Neural progenitor cell (in vitro differentiated cells): ENCODE measurements at regions not wholly inside any gene's neighbourhood (a gene's known extent, or its start where the extent isn't known, plus 50 kb on each side); places are given as distances from the start of the nearest gene placed in this dataset.

Experiments used
- EZH2 ChIP-seq: fragments of 200-600 bp; sonication (generic); IDR thresholded peaks from 2 replicates; pipeline ENCODE4 v1.6.1; 2017; ENCODE audit warnings: antibody characterized with exemption, mild to moderate bottlenecking, moderate library complexity
- EZH2phosphoT487 ChIP-seq: fragments of 200-600 bp; sonication (generic); IDR thresholded peaks from 2 replicates; pipeline ENCODE4 v1.6.1; 2017; ENCODE audit warnings: antibody characterized with exemption
- TF ChIP-seq, protein P1 (sequence below): fragments of 200-600 bp; sonication (generic); IDR thresholded peaks from 2 replicates; pipeline ENCODE4 v1.5.1; 2017; ENCODE audit warnings: antibody characterized with exemption, mild to moderate bottlenecking

GRCh38 chr17:33664116-33664840 is 371.2 kb upstream of the ASIC2 start:
- TF ChIP-seq, protein P1, sequence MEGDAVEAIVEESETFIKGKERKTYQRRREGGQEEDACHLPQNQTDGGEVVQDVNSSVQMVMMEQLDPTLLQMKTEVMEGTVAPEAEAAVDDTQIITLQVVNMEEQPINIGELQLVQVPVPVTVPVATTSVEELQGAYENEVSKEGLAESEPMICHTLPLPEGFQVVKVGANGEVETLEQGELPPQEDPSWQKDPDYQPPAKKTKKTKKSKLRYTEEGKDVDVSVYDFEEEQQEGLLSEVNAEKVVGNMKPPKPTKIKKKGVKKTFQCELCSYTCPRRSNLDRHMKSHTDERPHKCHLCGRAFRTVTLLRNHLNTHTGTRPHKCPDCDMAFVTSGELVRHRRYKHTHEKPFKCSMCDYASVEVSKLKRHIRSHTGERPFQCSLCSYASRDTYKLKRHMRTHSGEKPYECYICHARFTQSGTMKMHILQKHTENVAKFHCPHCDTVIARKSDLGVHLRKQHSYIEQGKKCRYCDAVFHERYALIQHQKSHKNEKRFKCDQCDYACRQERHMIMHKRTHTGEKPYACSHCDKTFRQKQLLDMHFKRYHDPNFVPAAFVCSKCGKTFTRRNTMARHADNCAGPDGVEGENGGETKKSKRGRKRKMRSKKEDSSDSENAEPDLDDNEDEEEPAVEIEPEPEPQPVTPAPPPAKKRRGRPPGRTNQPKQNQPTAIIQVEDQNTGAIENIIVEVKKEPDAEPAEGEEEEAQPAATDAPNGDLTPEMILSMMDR = no peak
- no peak for TF ChIP-seq EZH2phosphoT487
- TF ChIP-seq EZH2 = no peak
